Neural progenitor cell (in vitro differentiated cells): ENCODE measurements at regions not wholly inside any gene's neighbourhood (a gene's known extent, or its start where the extent isn't known, plus 50 kb on each side); places are given as distances from the start of the nearest gene placed in this dataset.

Experiments
- DNase-seq: peaks from one replicate; pipeline ENCODE4 v3.0.0-alpha.2; 2016; ENCODE audit warnings: low spot score
- H2AFZ ChIP-seq: fragments of 200-600 bp; sonication (generic); replicated peaks from 2 replicates; pipeline ENCODE4 v1.6.1; 2016; ENCODE audit warnings: antibody characterized with exemption
- H3F3A ChIP-seq: fragments of 200-600 bp; sonication (generic); 2 replicates; pipeline ENCODE4 v1.6.1; 2016; ENCODE audit warnings: antibody characterized with exemption, low read depth
- H3K27ac ChIP-seq: fragments of 200-600 bp; sonication (generic); 2 replicates; pipeline ENCODE4 v1.5.1; 2016; ENCODE audit warnings: mild to moderate bottlenecking
- H3K27me3 ChIP-seq: fragments of 200-600 bp; sonication (generic); 2 replicates; pipeline ENCODE4 v1.6.1; 2016; ENCODE audit warnings: mild to moderate bottlenecking, moderate library complexity
- H3K36me3 ChIP-seq: fragments of 200-600 bp; sonication (generic); 2 replicates; pipeline ENCODE4 v1.5.1; 2016
- H3K4me1 ChIP-seq: fragments of 200-600 bp; sonication (generic); 2 replicates; pipeline ENCODE4 v1.6.1; 2016; ENCODE audit warnings: mixed run types
- H3K4me2 ChIP-seq: fragments of 200-600 bp; sonication (generic); 2 replicates; pipeline ENCODE4 v1.6.1; 2016
- H3K4me3 ChIP-seq: fragments of 200-600 bp; sonication (generic); 2 replicates; pipeline ENCODE4 v1.5.1; 2016
- H3K79me2 ChIP-seq: fragments of 200-600 bp; sonication (generic); 2 replicates; pipeline ENCODE4 v1.6.1; 2016; ENCODE audit warnings: low read depth
- H3K9ac ChIP-seq: fragments of 200-600 bp; sonication (generic); 2 replicates; pipeline ENCODE4 v1.6.1; 2016
- H3K9me3 ChIP-seq: fragments of 200-600 bp; sonication (generic); 2 replicates; pipeline ENCODE4 v1.5.1; 2016; ENCODE audit warnings: low read depth
- H4K20me1 ChIP-seq: fragments of 200-600 bp; sonication (generic); 2 replicates; pipeline ENCODE4 v1.6.1; 2016; ENCODE audit warnings: low read depth
- H3K27ac Mint-ChIP-seq: 3 replicates; pipeline ENCODE4 v1.8.0; 2021; ENCODE audit warnings: mixed read lengths
- H3K27me3 Mint-ChIP-seq: 2 replicates; pipeline ENCODE4 v1.8.0; 2022; ENCODE audit warnings: low read depth, mild to moderate bottlenecking, inconsistent platforms, moderate library complexity, mixed read lengths; ENCODE audit not compliant: insufficient read depth
- H3K36me3 Mint-ChIP-seq: 3 replicates; pipeline ENCODE4 v1.8.0; 2021; ENCODE audit warnings: mixed read lengths
- H3K4me1 Mint-ChIP-seq: 3 replicates; pipeline ENCODE4 v1.8.0; 2021; ENCODE audit warnings: mixed read lengths
- H3K4me3 Mint-ChIP-seq: 3 replicates; pipeline ENCODE4 v1.8.0; 2021; ENCODE audit warnings: mild to moderate bottlenecking, moderate library complexity, mixed read lengths
- H3K9me3 Mint-ChIP-seq: 3 replicates; pipeline ENCODE4 v1.8.0; 2020; ENCODE audit warnings: mixed read lengths
- CTCF ChIP-seq: fragments of 200-600 bp; sonication (generic); IDR thresholded peaks from 2 replicates; pipeline ENCODE4 v1.5.1; 2017; ENCODE audit warnings: antibody characterized with exemption, mild to moderate bottlenecking
- EZH2 ChIP-seq: fragments of 200-600 bp; sonication (generic); IDR thresholded peaks from 2 replicates; pipeline ENCODE4 v1.6.1; 2017; ENCODE audit warnings: antibody characterized with exemption, mild to moderate bottlenecking, moderate library complexity
- EZH2phosphoT487 ChIP-seq: fragments of 200-600 bp; sonication (generic); IDR thresholded peaks from 2 replicates; pipeline ENCODE4 v1.6.1; 2017; ENCODE audit warnings: antibody characterized with exemption

GRCh38 chr14:105837349-105838063 is 311.1 kb downstream of the TMEM121 start:
- H3K27ac ChIP-seq: no peak overlapping the region
- Mint-ChIP-seq H3K4me3 (no peak overlapping the region), H3K27ac (no peak overlapping the region), H3K9me3 (peaks cover 51% of the 10 kb centered on the region), H3K36me3 (no peaks in the 10 kb centered on the region), H3K27me3 (peaks cover 8% of the 10 kb centered on the region), H3K4me1 (no peaks in the 10 kb centered on the region)
- peaks cover 9% of the 10 kb centered on the region for H3K9me3 ChIP-seq
- no peaks in the 10 kb centered on the region for H3F3A ChIP-seq
- no peaks in the 10 kb centered on the region for H3K27me3 ChIP-seq
- H3K4me2 ChIP-seq: no peak overlapping the region
- DNase-seq: no peak
- TF ChIP-seq EZH2phosphoT487: no peak
- TF ChIP-seq CTCF: no peak
- no peak for TF ChIP-seq EZH2
- H3K9ac ChIP-seq: no peak overlapping the region
- no peak overlapping the region for H2AFZ ChIP-seq
- no peaks in the 10 kb centered on the region for H4K20me1 ChIP-seq
- peaks cover 5% of the 10 kb centered on the region for H3K36me3 ChIP-seq
- no peaks in the 10 kb centered on the region for H3K4me1 ChIP-seq
- no peaks in the 10 kb centered on the region for H3K79me2 ChIP-seq
- no peak overlapping the region for H3K4me3 ChIP-seq

GRCh38 chr14:105838107-105838506 is 311.7 kb downstream of the TMEM121 start:
- no peak for TF ChIP-seq EZH2phosphoT487
- no peak for TF ChIP-seq EZH2
- TF ChIP-seq CTCF: no peak
- no peaks in the 10 kb centered on the region for H3K79me2 ChIP-seq

GRCh38 chr14:105838591-105839424 is 312.4 kb downstream of the TMEM121 start:
- H3K4me3 Mint-ChIP-seq: no peak overlapping the region
- no peak for TF ChIP-seq EZH2
- TF ChIP-seq EZH2phosphoT487: no peak
- no peak for TF ChIP-seq CTCF
- H3K9me3 ChIP-seq: no peaks in the 10 kb centered on the region

More at GRCh38 chr14:105838107-105838506, 311.7 kb downstream of the TMEM121 start:
- no peaks in the 10 kb centered on the region for H3K36me3 Mint-ChIP-seq
- no peak for DNase-seq
- Histone ChIP-seq H3K9me3 (peaks cover 3% of the 10 kb centered on the region), H3K27me3 (no peaks in the 10 kb centered on the region), H3K4me1 (no peaks in the 10 kb centered on the region), H4K20me1 (no peaks in the 10 kb centered on the region), H3K9ac (no peak overlapping the region), H3K4me2 (no peak overlapping the region), H2AFZ (no peak overlapping the region), H3F3A (no peaks in the 10 kb centered on the region), H3K4me3 (no peak overlapping the region), H3K36me3 (peaks cover 2% of the 10 kb centered on the region), H3K27ac (no peak overlapping the region)
- H3K4me3 Mint-ChIP-seq: no peak overlapping the region
- H3K9me3 Mint-ChIP-seq: peaks cover 52% of the 10 kb centered on the region
- H3K27me3 Mint-ChIP-seq: peaks cover 8% of the 10 kb centered on the region
- no peaks in the 10 kb centered on the region for H3K4me1 Mint-ChIP-seq
- H3K27ac Mint-ChIP-seq: no peak overlapping the region

More at GRCh38 chr14:105838591-105839424, 312.4 kb downstream of the TMEM121 start:
- no peak overlapping the region for H2AFZ ChIP-seq
- no peak overlapping the region for H3K9ac ChIP-seq
- no peaks in the 10 kb centered on the region for H3K4me1 Mint-ChIP-seq
- no peaks in the 10 kb centered on the region for H3K79me2 ChIP-seq
- no peaks in the 10 kb centered on the region for H3K36me3 Mint-ChIP-seq
- no peaks in the 10 kb centered on the region for H3F3A ChIP-seq
- DNase-seq: no peak
- no peak overlapping the region for H3K4me3 ChIP-seq
- H3K4me2 ChIP-seq: no peak overlapping the region
- H4K20me1 ChIP-seq: no peaks in the 10 kb centered on the region
- H3K27me3 ChIP-seq: no peaks in the 10 kb centered on the region
- H3K27ac Mint-ChIP-seq: no peak overlapping the region
- no peaks in the 10 kb centered on the region for H3K36me3 ChIP-seq
- H3K27ac ChIP-seq: no peak overlapping the region
- peaks cover 56% of the 10 kb centered on the region for H3K9me3 Mint-ChIP-seq
- peaks cover 8% of the 10 kb centered on the region for H3K27me3 Mint-ChIP-seq
- no peaks in the 10 kb centered on the region for H3K4me1 ChIP-seq
